GM21717 (cell line): ENCODE measurements at regions not wholly inside any gene's neighbourhood (a gene's known extent, or its start where the extent isn't known, plus 50 kb on each side); places are given as distances from the start of the nearest gene placed in this dataset.

Experiments used
- ATAC-seq: cut with Tn5 transposase; IDR thresholded peaks from one replicate; pipeline ENCODE4 v1.9.1; 2021; ENCODE audit warnings: mild to moderate bottlenecking, moderate library complexity; ENCODE audit not compliant: unreplicated experiment

DNA sequence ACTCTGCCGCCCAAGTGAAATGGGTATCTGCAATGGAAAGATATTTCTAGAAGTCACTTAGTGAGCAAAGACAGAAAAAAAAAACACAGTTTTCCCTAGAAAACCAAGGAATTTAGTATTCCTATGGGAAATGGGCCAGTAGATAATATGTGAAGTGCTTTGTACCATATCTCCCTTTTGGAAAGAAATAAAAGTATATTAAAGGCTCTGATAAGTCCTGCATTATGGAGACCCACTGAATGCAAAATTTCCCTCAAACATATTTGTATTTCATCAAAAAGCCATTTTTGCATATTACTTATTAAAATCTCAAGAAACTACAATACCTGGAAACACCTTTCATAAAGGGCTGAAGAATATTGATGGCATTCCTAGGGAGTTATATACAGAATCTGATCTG, 51.6 kb upstream of the DYNLRB2 start:
- ATAC-seq = no peak

DNA sequence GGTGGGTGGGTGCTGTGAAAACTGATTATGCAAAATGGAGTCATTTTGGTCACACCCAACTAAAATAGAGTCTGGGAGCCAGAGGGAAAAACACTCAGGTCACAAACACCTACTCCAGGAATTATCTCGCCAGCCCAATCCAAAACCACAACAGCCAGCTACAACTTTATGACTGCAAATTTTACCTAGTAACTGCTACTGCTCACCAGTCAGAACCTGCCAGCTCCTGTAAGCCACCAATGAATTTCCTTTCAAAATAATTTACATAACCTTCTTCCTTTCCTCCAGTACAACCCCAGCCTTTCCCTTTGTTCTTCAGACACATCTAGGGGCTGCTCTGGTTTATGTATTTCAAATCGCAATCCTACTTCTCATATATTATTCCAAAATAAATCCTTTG, 52.6 kb upstream of the DYNLRB2 start:
- ATAC-seq = no peak

GRCh38 chr16:80480664-80481063, 60.1 kb upstream of the DYNLRB2 start:
- peak; percentile 96 for ATAC-seq

GRCh38 chr16:80477838-80478237, 63.0 kb upstream of the DYNLRB2 start:
- no peak for ATAC-seq

GRCh38 chr16:80468029-80468428, 72.8 kb upstream of the DYNLRB2 start:
- ATAC-seq = no peak

- ATAC-seq = peak; percentile 73
These were observed 74.5 kb upstream of the DYNLRB2 start for GRCh38 chr16:80466024-80466987.

DNA sequence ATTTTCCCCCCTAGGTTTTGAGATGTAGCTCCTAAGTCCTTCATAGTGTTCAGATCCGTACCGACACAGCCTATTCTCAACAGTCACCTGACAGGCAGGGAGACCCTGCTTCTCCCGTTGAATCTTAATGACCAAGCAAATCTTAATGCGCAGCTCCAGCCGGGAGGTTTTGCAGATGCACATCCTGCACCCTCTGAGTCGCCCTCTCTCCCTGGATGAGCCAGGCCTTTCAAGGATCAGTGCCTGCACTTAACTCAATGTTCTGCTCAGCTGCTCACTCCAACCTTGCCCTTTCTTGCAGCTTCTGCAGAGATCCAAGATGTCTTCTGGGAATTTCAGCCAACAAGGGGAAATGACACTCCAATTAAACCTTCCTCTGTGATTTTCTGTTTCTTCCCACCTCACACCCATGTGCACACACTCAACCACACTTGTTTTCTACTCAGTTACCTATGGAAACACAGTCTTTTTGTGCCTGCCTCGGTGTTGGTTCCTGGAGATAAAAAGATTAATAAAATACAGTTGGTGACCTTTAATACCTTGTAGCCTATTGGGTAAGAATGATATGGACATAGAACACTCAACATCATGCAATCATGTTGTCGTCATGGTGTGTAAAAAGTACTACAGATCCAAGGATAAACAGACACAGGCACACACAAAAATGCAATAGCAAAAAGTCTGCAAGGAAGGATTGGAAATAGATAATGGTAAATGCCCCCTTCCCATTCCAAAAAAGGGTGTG, 76.9 kb upstream of the DYNLRB2 start:
- no peak for ATAC-seq

DNA sequence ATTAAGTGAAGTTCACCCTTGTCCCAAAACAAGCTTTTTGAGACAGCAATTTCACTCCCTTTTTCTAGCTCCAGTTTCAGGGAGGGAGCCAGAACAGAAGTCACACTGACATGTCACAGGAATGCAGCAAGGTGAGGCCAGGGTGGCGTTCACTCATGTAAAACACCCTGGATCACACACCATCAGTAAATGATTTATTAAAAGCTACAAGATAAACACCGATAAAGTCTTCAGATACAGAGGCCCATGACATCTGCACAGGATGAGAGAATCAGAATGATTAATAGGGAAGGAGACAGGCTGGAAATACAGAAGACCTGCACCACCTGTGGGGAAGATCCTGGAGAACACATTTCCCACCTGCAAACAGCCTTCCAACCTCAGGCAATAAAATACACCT, 77.5 kb upstream of the DYNLRB2 start:
- no peak for ATAC-seq

DNA sequence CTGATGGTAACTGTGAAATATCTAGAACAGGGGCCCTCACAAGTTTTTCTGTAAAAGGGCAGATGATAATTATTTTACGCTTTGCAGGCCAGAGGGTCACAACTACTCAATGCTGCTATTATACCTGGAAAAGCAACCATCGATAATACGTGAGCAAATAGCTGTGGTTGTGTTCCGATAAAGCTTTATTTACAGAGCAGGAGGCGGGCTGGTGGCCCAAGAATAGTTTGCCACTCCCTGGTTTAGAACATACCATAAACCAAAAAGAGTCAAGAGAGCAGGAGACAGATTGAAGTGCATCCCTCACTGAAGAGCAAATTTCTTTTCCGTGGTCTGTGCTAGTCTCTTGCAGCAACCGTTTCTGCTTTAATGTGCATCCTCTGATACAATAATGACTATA, 77.9 kb upstream of the DYNLRB2 start:
- ATAC-seq = no peak

GRCh38 chr16:80460988-80461387, 79.8 kb upstream of the DYNLRB2 start:
- ATAC-seq = no peak

GRCh38 chr16:80459966-80460365, 80.8 kb upstream of the DYNLRB2 start:
- no peak for ATAC-seq

GRCh38 chr16:80459331-80459777, 81.4 kb upstream of the DYNLRB2 start:
- no peak for ATAC-seq

GRCh38 chr16:80457871-80458270, 82.9 kb upstream of the DYNLRB2 start:
- ATAC-seq = no peak

DNA sequence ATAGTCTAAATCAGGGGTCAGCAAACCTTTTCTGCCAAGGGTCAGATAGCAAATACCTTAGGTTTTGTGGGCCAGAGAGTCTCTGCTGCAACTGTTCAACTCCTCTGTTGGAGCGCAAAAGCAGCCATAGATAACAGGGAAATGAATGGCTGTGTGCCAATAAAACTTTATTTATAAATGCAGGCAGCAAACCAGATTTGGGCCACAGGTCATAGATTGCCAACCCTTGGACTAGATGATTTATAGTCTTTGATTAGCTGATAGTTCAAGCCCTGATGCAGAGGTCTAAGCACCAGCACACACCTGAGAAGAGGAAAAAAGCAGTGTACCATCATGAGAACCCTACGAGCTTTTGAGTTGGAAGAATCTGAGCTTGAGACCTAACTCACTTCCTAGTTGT, 86.0 kb upstream of the DYNLRB2 start:
- ATAC-seq = no peak

GRCh38 chr16:80449392-80449791, 91.4 kb upstream of the DYNLRB2 start:
- ATAC-seq = no peak

DNA sequence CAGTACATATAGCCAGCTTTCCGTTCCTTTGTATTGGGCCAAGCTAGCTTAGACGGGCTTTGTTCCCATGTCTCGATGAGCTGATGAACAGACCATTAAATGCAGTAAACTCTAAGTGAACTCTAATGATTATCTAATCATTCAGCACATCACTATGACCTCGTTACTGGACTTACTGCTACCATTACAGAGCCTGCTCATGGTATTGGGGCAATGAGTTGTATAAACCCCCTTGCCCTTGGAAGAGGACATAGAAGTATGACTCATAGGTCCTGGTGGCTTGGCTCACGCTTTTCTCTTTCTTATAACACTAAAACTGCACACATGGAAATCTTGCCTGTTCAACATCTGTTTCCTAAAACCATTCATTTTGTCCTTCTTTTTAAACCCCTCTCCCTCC, 93.6 kb upstream of the DYNLRB2 start:
- ATAC-seq = no peak

DNA sequence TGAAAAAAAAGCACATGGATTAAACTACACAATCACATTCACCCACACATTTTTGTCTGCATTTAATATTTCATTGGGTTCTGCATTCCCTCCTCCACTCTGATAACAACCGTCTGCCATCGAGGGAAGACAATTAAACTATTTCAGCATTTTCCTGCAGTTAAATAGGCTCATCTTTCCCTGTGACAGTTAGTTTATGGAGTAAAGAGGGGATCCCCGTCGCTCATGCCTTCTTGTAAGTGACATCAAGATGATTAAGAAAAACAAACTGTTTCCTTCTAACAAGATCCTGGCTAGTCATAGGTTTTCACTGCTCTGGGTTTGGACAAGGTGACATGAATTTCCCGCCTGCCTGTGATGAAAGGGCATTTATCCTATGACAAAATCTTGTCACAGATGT, 98.0 kb upstream of the DYNLRB2 start:
- no peak for ATAC-seq

DNA sequence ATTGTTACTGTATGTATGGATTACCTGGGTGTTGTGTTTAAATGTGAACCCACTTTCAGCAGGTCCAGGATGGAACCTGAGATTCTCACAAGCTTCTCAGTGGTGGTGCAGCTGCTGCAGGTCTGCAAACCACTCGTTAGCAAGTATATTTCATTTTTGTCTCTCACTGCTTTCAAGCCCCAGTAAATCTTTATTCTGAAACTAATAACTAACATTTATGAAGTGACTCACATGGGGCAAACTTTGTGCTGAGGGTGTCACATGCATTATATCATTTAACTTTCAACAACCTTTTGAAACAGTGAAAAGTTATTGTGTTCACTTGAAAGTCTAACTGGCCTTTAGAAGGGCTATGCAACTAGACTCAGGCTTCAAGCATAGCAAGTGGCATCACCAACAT, 98.9 kb upstream of the DYNLRB2 start:
- ATAC-seq = no peak

DNA sequence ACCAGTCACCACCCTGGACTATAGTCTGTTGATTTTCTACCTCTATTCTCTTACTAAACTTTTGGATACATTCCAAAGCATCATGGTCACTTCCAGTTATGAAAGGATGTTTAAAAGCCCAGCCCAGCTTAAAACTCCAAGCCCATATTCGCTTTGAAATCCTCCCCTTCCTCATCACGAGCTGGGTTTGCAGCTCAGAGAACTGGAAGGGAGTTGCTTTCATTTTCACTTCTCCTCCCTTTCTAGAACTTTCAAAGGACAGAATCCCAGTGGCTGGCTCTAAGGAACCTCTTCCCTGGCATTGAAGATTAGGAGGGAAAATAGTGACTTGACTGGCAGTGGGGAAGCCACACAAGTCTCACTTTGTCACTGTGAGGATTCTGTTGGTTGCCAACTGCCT, 100.1 kb upstream of the DYNLRB2 start:
- ATAC-seq = no peak

DNA sequence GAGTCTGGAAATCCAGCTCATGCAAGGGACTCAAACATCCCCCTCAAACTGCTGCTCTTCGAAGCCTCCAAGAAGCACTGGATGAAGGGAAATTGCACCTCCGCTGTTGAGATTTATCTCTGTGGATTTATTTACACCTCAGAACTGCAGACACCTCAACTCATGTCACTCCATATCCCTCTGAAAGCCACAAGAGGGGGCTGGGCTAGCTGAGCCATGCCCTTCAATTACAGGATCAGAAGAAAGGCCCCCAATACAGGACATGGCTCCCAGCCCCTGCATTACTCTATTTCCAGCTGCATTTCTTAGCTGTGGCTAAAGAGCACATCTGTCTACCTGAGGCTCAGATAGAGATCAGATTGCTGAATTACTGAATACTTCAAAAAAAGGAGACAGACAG, 103.1 kb upstream of the DYNLRB2 start:
- ATAC-seq = no peak

DNA sequence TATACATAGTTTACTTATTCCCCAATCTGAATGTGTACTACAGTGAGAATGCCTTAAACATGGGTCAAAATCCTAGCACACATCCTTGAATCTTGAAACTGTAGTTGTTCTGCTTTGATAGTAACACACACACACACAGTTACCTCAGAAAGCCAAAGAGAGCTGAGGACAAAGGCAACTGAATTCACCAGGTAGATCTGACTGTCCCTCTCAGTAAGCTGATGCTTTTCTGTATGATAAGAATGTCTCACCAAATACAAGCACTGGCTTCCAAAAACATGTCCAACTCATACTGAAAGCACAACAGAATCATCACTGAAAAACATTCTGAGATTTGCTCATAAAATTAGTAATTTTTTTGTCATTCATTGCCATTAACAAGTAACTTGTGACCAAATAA, 104.3 kb upstream of the DYNLRB2 start:
- no peak for ATAC-seq

GRCh38 chr16:80433623-80434022, 107.2 kb upstream of the DYNLRB2 start:
- ATAC-seq = no peak
